ENCODE measurements at regions not wholly inside any gene's neighbourhood (a gene's known extent, or its start where the extent isn't known, plus 50 kb on each side); places are given as distances from the start of the nearest gene placed in this dataset.

- DNase-seq = no peak
- intact Hi-C loops (cut with DNase I) = no loop called here
Observed at GRCh38 chr13:74930402-74931165, 551.4 kb downstream of the TBC1D4 start.

GRCh38 chr13:74929436-74929835, 552.5 kb downstream of the TBC1D4 start:
- Histone ChIP-seq H3K36me3 (no peaks in the 10 kb centered on the region), H3K27me3 (no peaks in the 10 kb centered on the region), H3K27ac (no peak overlapping the region), H3K4me1 (no peaks in the 10 kb centered on the region), H3K4me3 (no peak overlapping the region), H3K9me3 (no peaks in the 10 kb centered on the region)
- DNase-seq = no peak
- no peak for ATAC-seq
- WGBS (ENCODE audit: insufficient coverage, low coverage, low lambda C conversion rate, missing lambda C conversion rate) = 45% methylated on average over 2 of the region's 2 CpGs
- intact Hi-C loops (cut with DNase I) = no loop called here
- TF ChIP-seq POLR2A (IDR thresholded peaks at IDR 0.05) (no peak), CTCF (IDR thresholded peaks at IDR 0.05) (no peak)

More at GRCh38 chr13:74930402-74931165, 551.4 kb downstream of the TBC1D4 start:
- H3K9me3 ChIP-seq = no peaks in the 10 kb centered on the region
- ATAC-seq = no peak
- no peak overlapping the region for H3K27ac ChIP-seq
- no peaks in the 10 kb centered on the region for H3K4me1 ChIP-seq
- H3K36me3 ChIP-seq = no peaks in the 10 kb centered on the region
- TF ChIP-seq CTCF (IDR thresholded peaks at IDR 0.05) = no peak
- no peak for TF ChIP-seq POLR2A (IDR thresholded peaks at IDR 0.05)
- H3K27me3 ChIP-seq = no peaks in the 10 kb centered on the region
- 42% methylated on average over 3 of the region's 3 CpGs for WGBS (ENCODE audit: insufficient coverage, low coverage, low lambda C conversion rate, missing lambda C conversion rate)
- H3K4me3 ChIP-seq = no peak overlapping the region

- no peak overlapping the region for H3K4me3 ChIP-seq
- H3K9me3 ChIP-seq = no peaks in the 10 kb centered on the region
- no peak for DNase-seq
- no peaks in the 10 kb centered on the region for H3K4me1 ChIP-seq
- 6% methylated on average over 1 of the region's 1 CpG for WGBS (ENCODE audit: insufficient coverage, low coverage, low lambda C conversion rate, missing lambda C conversion rate)
- no peak overlapping the region for H3K27ac ChIP-seq
- no peaks in the 10 kb centered on the region for H3K27me3 ChIP-seq
- intact Hi-C loops (cut with DNase I) = no loop called here
- ATAC-seq = no peak
- TF ChIP-seq POLR2A (IDR thresholded peaks at IDR 0.05) (no peak), CTCF (IDR thresholded peaks at IDR 0.05) (no peak)
- H3K36me3 ChIP-seq = no peaks in the 10 kb centered on the region
Observed at GRCh38 chr13:74927823-74928222, 554.1 kb downstream of the TBC1D4 start.

GRCh38 chr13:74922963-74923362, 559.0 kb downstream of the TBC1D4 start:
- DNase-seq = no peak
- Histone ChIP-seq H3K9me3 (no peaks in the 10 kb centered on the region), H3K4me1 (no peaks in the 10 kb centered on the region), H3K27me3 (no peaks in the 10 kb centered on the region), H3K36me3 (no peaks in the 10 kb centered on the region), H3K4me3 (no peak overlapping the region), H3K27ac (no peak overlapping the region)
- ATAC-seq = no peak
- intact Hi-C loops (cut with DNase I) = no loop called here
- no peak for TF ChIP-seq POLR2A (IDR thresholded peaks at IDR 0.05)
- no peak for TF ChIP-seq CTCF (IDR thresholded peaks at IDR 0.05)
- WGBS (ENCODE audit: insufficient coverage, low coverage, low lambda C conversion rate, missing lambda C conversion rate) = 60% methylated on average over 2 of the region's 2 CpGs
